GM12878 (cell line): ENCODE measurements at regions not wholly inside any gene's neighbourhood (a gene's known extent, or its start where the extent isn't known, plus 50 kb on each side); places are given as distances from the start of the nearest gene placed in this dataset.
A peak's percentile ranks its signal among the peaks of the same experiment; 100 is the strongest.

Source experiments
- ATAC-seq: fragments of 200-7000 bp; cut with Tn5 transposase; 3 replicates; pipeline ENCODE4 v1.9.1; 2020; ENCODE audit warnings: mild to moderate bottlenecking, moderate library complexity
- BruUV-seq: library from RNA; stranded (reverse); fragments of 400-500 nt; replicated peaks from 2 replicates; lab custom pipeline; 2021; lab: Mats Ljungman, UMichigan
- CTCF ChIA-PET: fragments of 300-600 bp; sonication (Branson Sonifier 250); formaldehyde crosslinking; extraction: SDS; loops from one replicate; lab custom pipeline; 2021; ENCODE audit warnings: inconsistent platforms; lab: Yijun Ruan, JAX
- POLR2A ChIA-PET: fragments of 350-600 bp; formaldehyde crosslinking; extraction: SDS; loops from one replicate; lab custom pipeline; 2021; ENCODE audit warnings: inconsistent platforms; lab: Charles Lee
- RAD21 ChIA-PET: fragments of 300-600 bp; sonication (Branson Sonifier 250); formaldehyde crosslinking; loops from one replicate; lab custom pipeline; 2023; ENCODE audit warnings: antibody characterized with exemption; ENCODE audit not compliant: unreplicated experiment; lab: Charles Lee
- SMC1A ChIA-PET: fragments of 300-600 bp; sonication (Branson Sonifier 250); formaldehyde crosslinking; loops from one replicate; lab custom pipeline; 2023; ENCODE audit not compliant: unreplicated experiment, uncharacterized antibody; lab: Charles Lee
- DNase-seq: peaks from one replicate; pipeline ENCODE4 v3.0.0-alpha.2; 2011; ENCODE audit warnings: low read depth, low spot score
- FAIRE-seq: peaks from 3 replicates; lab custom pipeline; 2011; peaks lifted over from hg19 to GRCh38; lab: Jason Lieb, UNC
- H2AFZ ChIP-seq: 2 replicates; pipeline ENCODE4 v1.6.0; 2011; ENCODE audit warnings: low read depth, low read length, control low read depth; ENCODE audit not compliant: control insufficient read depth
- H3K27ac ChIP-seq: 2 replicates; pipeline ENCODE4 v1.5.1; 2011; ENCODE audit warnings: control low read depth; ENCODE audit not compliant: control insufficient read depth, insufficient read depth
- H3K27me3 ChIP-seq, 2 experiments: replicated peaks in 1 of 2; 2 replicates each; pipeline versions ENCODE4 v1.6.0 to v1.6.1; 2011; ENCODE audit warnings: low read length in 1 of 2; ENCODE audit not compliant: control insufficient read depth in 2 of 2, insufficient read depth in 2 of 2
- H3K36me3 ChIP-seq, 2 experiments: 2 replicates each; pipeline ENCODE4 v1.5.1; 2011; ENCODE audit warnings: low read length in 1 of 2; ENCODE audit not compliant: control insufficient read depth in 2 of 2, insufficient read depth in 2 of 2
- H3K4me1 ChIP-seq: 2 replicates; pipeline ENCODE4 v1.6.1; 2011; ENCODE audit warnings: mild to moderate bottlenecking, low read length, moderate library complexity, mixed read lengths; ENCODE audit not compliant: control insufficient read depth, insufficient read depth
- H3K4me2 ChIP-seq: 2 replicates; pipeline ENCODE4 v1.6.0; 2011; ENCODE audit warnings: control low read depth; ENCODE audit not compliant: control insufficient read depth, insufficient read depth
- H3K4me3 ChIP-seq: fragments of 200-600 bp; sonication (generic); 2 replicates; pipeline ENCODE4 v1.5.1; 2016
- H3K79me2 ChIP-seq: 2 replicates; pipeline ENCODE4 v1.6.0; 2011; ENCODE audit warnings: low read length; ENCODE audit not compliant: control insufficient read depth, insufficient read depth
- H3K9ac ChIP-seq: 2 replicates; pipeline ENCODE4 v1.8.0; 2011; ENCODE audit warnings: low read length, control low read depth, mixed read lengths; ENCODE audit not compliant: control insufficient read depth, insufficient read depth
- H3K9me3 ChIP-seq: replicated peaks from 3 replicates; pipeline ENCODE4 v1.5.1; 2011; ENCODE audit warnings: mild to moderate bottlenecking, low read length; ENCODE audit not compliant: control insufficient read depth, insufficient read depth
- H4K20me1 ChIP-seq: 2 replicates; pipeline ENCODE4 v1.6.0; 2011; ENCODE audit not compliant: control insufficient read depth, insufficient read depth
- EP300 ChIP-seq, 2 experiments: fragments of 150-350 bp in 1 of 2; IDR thresholded peaks; 2 replicates each; pipeline ENCODE4 v1.6.1; 2011 to 2012; ENCODE audit warnings: low read depth in 2 of 2, low read length in 2 of 2, borderline replicate concordance in 1 of 2, improper control_type of control experiment in 1 of 2, inconsistent platforms in 1 of 2; ENCODE audit not compliant: control insufficient read depth in 1 of 2
- IRF5 ChIP-seq: fragments of 450-650 bp; IDR thresholded peaks from 2 replicates; pipeline ENCODE4 v1.6.1; 2017; ENCODE audit warnings: borderline replicate concordance
- KLF5 ChIP-seq: fragments of 450-650 bp; IDR thresholded peaks from 2 replicates; pipeline ENCODE4 v1.6.1; 2014; ENCODE audit warnings: mild to moderate bottlenecking; ENCODE audit not compliant: partially characterized antibody
- POU2F2 ChIP-seq: IDR thresholded peaks from 3 replicates; pipeline ENCODE4 v1.6.1; 2011; ENCODE audit warnings: low read depth, mild to moderate bottlenecking, low read length, borderline replicate concordance
- RELB ChIP-seq: fragments of 450-650 bp; IDR thresholded peaks from 2 replicates; pipeline ENCODE4 v1.6.1; 2017; ENCODE audit warnings: low read depth, mild to moderate bottlenecking, moderate library complexity
- ZNF687 ChIP-seq: fragments of 450-650 bp; IDR thresholded peaks from 2 replicates; pipeline ENCODE4 v1.6.1; 2017; ENCODE audit warnings: mild to moderate bottlenecking, moderate library complexity
- WGBS: methylation state at CpG from one replicate; pipeline ENCODE4 v1.1.6; 2016; ENCODE audit warnings: low lambda C conversion rate; ENCODE audit not compliant: insufficient replicate concordance, insufficient coverage; ENCODE audit errors: missing lambda C conversion rate; 5-methylcytosine and 5-hydroxymethylcytosine counted together
- in situ Hi-C: fragments of 300-500 bp; cut with MboI; formaldehyde crosslinking; loops from 9 replicates; pipeline ENCODE4 v1.14.3; 2018; ENCODE audit warnings: mixed read lengths
- intact Hi-C: fragments of 100-400 bp; cut with micrococcal nuclease; formaldehyde crosslinking; loops from one replicate; pipeline ENCODE4 v1.14.2; 2022; ENCODE audit not compliant: unreplicated experiment

GRCh38 chr2:46239847-46240181, 57.4 kb upstream of the EPAS1 start:
- 0 out of 2 replicates have a peak overlapping the region, but pooled peaks have one; percentile 12 for H2AFZ ChIP-seq
- TF ChIP-seq POU2F2: peak; percentile 65; the same call in 1 of the 3 replicates
- peak; percentile 33; the same call in 1 of the 2 replicates for TF ChIP-seq ZNF687
- peak; percentile 46; the same call in 1 of the 2 replicates for TF ChIP-seq RELB
- TF ChIP-seq KLF5: no peak
- TF ChIP-seq IRF5: no peak
- TF ChIP-seq EP300 (IDR thresholded peaks at IDR 0.05; ENCODE audit: borderline replicate concordance in 1 of 2, control insufficient read depth in 1 of 2, low read depth in 2 of 2, low read length in 2 of 2): 0 out of 4 replicates have a peak, but pooled peaks of 1 of the 2 experiments have one; percentile 21
- TF ChIP-seq, all 136 proteins: peak for 4
- Histone ChIP-seq H3K36me3 (no peaks in the 10 kb centered on the region), H3K4me2 (no peak overlapping the region; the same call in 1 of the 2 replicates), H3K4me3 (no peak overlapping the region), H3K27ac (no peak overlapping the region), H3K9ac (no peak overlapping the region), H3K9me3 (no peaks in the 10 kb centered on the region; the same call in 2 of the 3 replicates), H3K27me3 (no peaks in the 10 kb centered on the region), H4K20me1 (no peaks in the 10 kb centered on the region), H3K79me2 (no peaks in the 10 kb centered on the region), H3K4me1 (peaks cover 7% of the 10 kb centered on the region)
- ChIA-PET POLR2A (interaction anchor here (0.7 to 1.5 kb wide), 5 partner anchors 9 to 161 kb away, joined by 3 to 4 read pairs (median 3); no protein-coding TSS in a partner anchor), SMC1A (interaction anchor here (0.9 to 2.3 kb wide), 7 partner anchors 8 to 160 kb away, joined by 3 to 20 read pairs (median 3); no protein-coding TSS in a partner anchor), CTCF (interaction anchor here (0.6 to 1.5 kb wide), 2 partner anchors 8 to 10 kb away, joined by 3 to 6 read pairs; no protein-coding TSS in a partner anchor), RAD21 (interaction anchor here (0.6 to 1.5 kb wide), 6 partner anchors 10 to 160 kb away, joined by 3 to 6 read pairs (median 4); no protein-coding TSS in a partner anchor)
- BruUV-seq: no TSS peak
- intact Hi-C loops: loop anchor here (5.0 kb wide), 1 partner anchor 57 kb away; the partner anchor contains the start of gene EPAS1
- FAIRE-seq (no peak), ATAC-seq (peak; percentile 90), DNase-seq (peak; percentile 47)
- in situ Hi-C loops: no loop called here
- WGBS: 23% methylated on average over 4 of the region's 4 CpGs
